DOHH2 (cell line): ENCODE measurements at regions not wholly inside any gene's neighbourhood (a gene's known extent, or its start where the extent isn't known, plus 50 kb on each side); places are given as distances from the start of the nearest gene placed in this dataset.

Experiments used
- H3F3A ChIP-seq: fragments of 200-600 bp; sonication (generic), shearing (Covaris generic); 2 replicates; pipeline ENCODE4 v1.6.0; 2016; ENCODE audit warnings: antibody characterized with exemption, mild to moderate bottlenecking; ENCODE audit not compliant: control insufficient read depth, insufficient read depth
- H3K27ac ChIP-seq: fragments of 200-600 bp; sonication (generic); 2 replicates; pipeline ENCODE4 v1.5.1; 2014; ENCODE audit warnings: low read depth, mild to moderate bottlenecking, low read length, moderate library complexity
- H3K27me3 ChIP-seq: fragments of 200-600 bp; sonication (generic); 2 replicates; pipeline ENCODE4 v1.6.1; 2014; ENCODE audit warnings: mild to moderate bottlenecking, low read length, mixed read lengths; ENCODE audit not compliant: control insufficient read depth
- H3K36me3 ChIP-seq: fragments of 200-600 bp; sonication (generic); 2 replicates; pipeline ENCODE4 v1.6.1; 2014; ENCODE audit warnings: mild to moderate bottlenecking, low read length, moderate library complexity, mixed read lengths; ENCODE audit not compliant: control insufficient read depth
- H3K4me1 ChIP-seq: fragments of 200-600 bp; sonication (generic); 2 replicates; pipeline ENCODE4 v1.6.1; 2014; ENCODE audit warnings: mild to moderate bottlenecking, low read length, mixed read lengths; ENCODE audit not compliant: control insufficient read depth
- H3K4me2 ChIP-seq: fragments of 200-600 bp; sonication (generic); 2 replicates; pipeline ENCODE4 v1.6.0; 2014; ENCODE audit warnings: mild to moderate bottlenecking, low read length, moderate library complexity
- H3K4me3 ChIP-seq: fragments of 200-600 bp; sonication (generic); 2 replicates; pipeline ENCODE4 v1.5.1; 2014; ENCODE audit warnings: mild to moderate bottlenecking, low read length, mixed read lengths
- H3K79me2 ChIP-seq: fragments of 200-600 bp; sonication (generic); 2 replicates; pipeline ENCODE4 v1.6.1; 2014; ENCODE audit warnings: mild to moderate bottlenecking, low read length, mixed read lengths; ENCODE audit not compliant: control insufficient read depth
- H3K9me2 ChIP-seq: fragments of 200-600 bp; sonication (generic); replicated peaks from 2 replicates; pipeline ENCODE4 v1.6.1; 2014; ENCODE audit warnings: mild to moderate bottlenecking, low read length, mixed read lengths; ENCODE audit not compliant: control insufficient read depth
- H3K9me3 ChIP-seq: fragments of 200-600 bp; sonication (generic); 2 replicates; pipeline ENCODE4 v1.6.1; 2014; ENCODE audit warnings: antibody characterized with exemption, low read length, mixed read lengths; ENCODE audit not compliant: control insufficient read depth, insufficient read depth
- H4K20me1 ChIP-seq: fragments of 200-600 bp; sonication (generic); 2 replicates; pipeline ENCODE4 v1.6.0; 2014; ENCODE audit warnings: low read depth, mild to moderate bottlenecking, antibody characterized with exemption, low read length, moderate library complexity; ENCODE audit not compliant: control insufficient read depth, insufficient read depth
- EZH2phosphoT487 ChIP-seq: fragments of 200-600 bp; sonication (generic); IDR thresholded peaks from 2 replicates; pipeline ENCODE4 v1.6.1; 2017; ENCODE audit warnings: borderline replicate concordance, mild to moderate bottlenecking, antibody characterized with exemption, low read length, moderate library complexity, mixed read lengths
- TF ChIP-seq, protein P1 (sequence below): fragments of 200-600 bp; sonication (generic); IDR thresholded peaks from one replicate; pipeline ENCODE4 v1.5.1; 2014; ENCODE audit warnings: antibody characterized with exemption, mild to moderate bottlenecking, low read depth, low read length; ENCODE audit not compliant: poor library complexity, severe bottlenecking

DNA sequence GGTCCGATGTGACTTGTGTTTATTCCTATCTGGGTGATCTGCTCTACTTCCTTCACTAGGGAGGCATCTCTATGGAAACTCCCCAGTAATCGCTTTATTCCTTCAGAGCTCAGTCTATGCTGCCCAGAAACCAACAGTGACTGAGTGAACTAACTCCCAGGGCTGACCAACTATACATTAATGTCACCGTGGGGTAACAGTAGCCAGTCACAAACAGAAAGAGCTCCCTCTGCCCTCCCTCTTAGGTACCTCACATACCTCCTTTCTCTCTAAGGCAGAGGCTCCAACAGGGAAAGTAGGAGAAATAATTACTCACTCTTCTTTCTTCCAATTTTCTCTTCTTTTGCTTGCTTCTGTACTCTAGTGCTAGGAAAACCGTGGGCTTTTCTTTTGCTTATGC, 855.0 kb downstream of the REEP3 start:
- no peak overlapping the region for H3K4me3 ChIP-seq
- H3K9me2 ChIP-seq, result no peaks in the 10 kb centered on the region
- H4K20me1 ChIP-seq, result no peaks in the 10 kb centered on the region
- no peak overlapping the region for H3K27ac ChIP-seq
- no peaks in the 10 kb centered on the region for H3K36me3 ChIP-seq
- no peaks in the 10 kb centered on the region for H3K9me3 ChIP-seq
- H3F3A ChIP-seq, result no peaks in the 10 kb centered on the region
- no peaks in the 10 kb centered on the region for H3K79me2 ChIP-seq
- no peaks in the 10 kb centered on the region for H3K27me3 ChIP-seq
- no peak overlapping the region for H3K4me2 ChIP-seq
- TF ChIP-seq, protein P1, sequence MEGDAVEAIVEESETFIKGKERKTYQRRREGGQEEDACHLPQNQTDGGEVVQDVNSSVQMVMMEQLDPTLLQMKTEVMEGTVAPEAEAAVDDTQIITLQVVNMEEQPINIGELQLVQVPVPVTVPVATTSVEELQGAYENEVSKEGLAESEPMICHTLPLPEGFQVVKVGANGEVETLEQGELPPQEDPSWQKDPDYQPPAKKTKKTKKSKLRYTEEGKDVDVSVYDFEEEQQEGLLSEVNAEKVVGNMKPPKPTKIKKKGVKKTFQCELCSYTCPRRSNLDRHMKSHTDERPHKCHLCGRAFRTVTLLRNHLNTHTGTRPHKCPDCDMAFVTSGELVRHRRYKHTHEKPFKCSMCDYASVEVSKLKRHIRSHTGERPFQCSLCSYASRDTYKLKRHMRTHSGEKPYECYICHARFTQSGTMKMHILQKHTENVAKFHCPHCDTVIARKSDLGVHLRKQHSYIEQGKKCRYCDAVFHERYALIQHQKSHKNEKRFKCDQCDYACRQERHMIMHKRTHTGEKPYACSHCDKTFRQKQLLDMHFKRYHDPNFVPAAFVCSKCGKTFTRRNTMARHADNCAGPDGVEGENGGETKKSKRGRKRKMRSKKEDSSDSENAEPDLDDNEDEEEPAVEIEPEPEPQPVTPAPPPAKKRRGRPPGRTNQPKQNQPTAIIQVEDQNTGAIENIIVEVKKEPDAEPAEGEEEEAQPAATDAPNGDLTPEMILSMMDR, result no peak
- TF ChIP-seq EZH2phosphoT487, result no peak
- no peaks in the 10 kb centered on the region for H3K4me1 ChIP-seq

DNA sequence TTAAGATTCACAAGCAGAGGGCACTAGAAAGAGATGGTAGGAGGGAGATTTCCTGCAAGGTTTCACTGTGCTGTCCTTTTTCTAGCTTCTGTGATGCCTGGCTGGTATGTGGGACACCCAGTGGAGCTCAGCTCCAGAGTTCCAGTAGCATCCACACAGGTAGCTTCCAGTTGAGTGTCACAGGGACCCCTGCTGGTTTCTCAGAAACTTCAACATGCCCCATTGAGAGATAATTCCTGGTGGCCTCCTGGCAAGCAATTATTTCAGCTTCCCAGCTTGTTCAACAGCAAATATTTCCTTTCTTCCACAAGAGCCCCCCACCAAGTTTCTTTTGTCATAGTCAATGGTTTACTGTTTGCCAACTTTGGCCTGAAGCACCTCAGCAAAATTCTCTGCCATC, 858.7 kb downstream of the REEP3 start:
- Histone ChIP-seq H3F3A (no peaks in the 10 kb centered on the region), H4K20me1 (no peaks in the 10 kb centered on the region), H3K4me3 (no peak overlapping the region), H3K4me2 (no peak overlapping the region), H3K9me3 (no peaks in the 10 kb centered on the region), H3K79me2 (no peaks in the 10 kb centered on the region), H3K36me3 (no peaks in the 10 kb centered on the region), H3K27me3 (no peaks in the 10 kb centered on the region), H3K9me2 (no peaks in the 10 kb centered on the region), H3K4me1 (no peaks in the 10 kb centered on the region), H3K27ac (no peak overlapping the region)
- TF ChIP-seq EZH2phosphoT487, result no peak
- TF ChIP-seq, protein P1, result no peak

DNA sequence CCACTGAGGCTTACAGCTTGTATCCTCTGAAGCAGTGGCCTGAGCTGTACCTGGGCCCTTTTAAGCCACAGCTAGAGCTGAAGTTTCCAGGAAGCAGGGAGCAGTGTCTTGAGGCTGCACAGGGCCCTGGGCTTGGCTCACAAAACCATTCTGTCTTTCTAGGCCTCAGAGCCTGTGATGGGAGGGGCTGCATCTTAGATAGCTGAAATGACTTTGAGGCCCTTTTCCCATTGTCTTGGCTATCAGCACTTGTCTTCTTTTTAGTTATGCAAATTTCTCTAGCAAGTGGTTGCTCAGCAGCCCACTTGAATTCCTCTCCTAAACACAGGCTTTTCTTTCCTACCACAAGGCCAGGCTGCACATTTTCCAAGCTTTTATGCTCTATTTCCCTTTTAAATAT, 864.2 kb downstream of the REEP3 start:
- Histone ChIP-seq H3K9me2 (no peaks in the 10 kb centered on the region), H3K4me2 (no peak overlapping the region), H3F3A (no peaks in the 10 kb centered on the region), H3K4me3 (no peak overlapping the region), H3K79me2 (no peaks in the 10 kb centered on the region), H3K9me3 (no peaks in the 10 kb centered on the region), H3K27me3 (no peaks in the 10 kb centered on the region), H3K27ac (no peak overlapping the region), H4K20me1 (no peaks in the 10 kb centered on the region), H3K36me3 (no peaks in the 10 kb centered on the region), H3K4me1 (no peaks in the 10 kb centered on the region)
- TF ChIP-seq, protein P1, result no peak
- TF ChIP-seq EZH2phosphoT487, result no peak

DNA sequence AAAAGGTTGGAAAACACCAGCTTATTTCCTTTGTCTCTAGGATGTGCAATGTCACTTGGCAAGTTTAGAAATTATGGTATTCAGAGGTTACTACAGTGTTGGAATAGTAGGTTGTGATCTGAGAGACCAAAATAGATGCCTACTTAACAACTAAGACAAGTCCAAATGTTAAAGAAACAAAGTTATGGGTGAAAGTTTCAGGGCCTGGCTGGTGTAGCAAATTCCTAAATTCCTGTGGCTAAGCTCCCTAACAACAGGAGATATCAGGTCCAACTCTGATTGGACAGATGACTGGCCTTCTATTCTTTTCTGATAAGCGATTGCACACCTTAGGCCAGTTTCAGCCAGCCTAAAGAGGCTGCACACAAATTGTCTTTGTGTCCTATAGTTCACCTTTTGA, 873.5 kb downstream of the REEP3 start:
- no peaks in the 10 kb centered on the region for H3K9me2 ChIP-seq
- no peak overlapping the region for H3K4me2 ChIP-seq
- H4K20me1 ChIP-seq, result no peaks in the 10 kb centered on the region

More for the DNA sequence above, 873.5 kb downstream of the REEP3 start:
- no peaks in the 10 kb centered on the region for H3K9me3 ChIP-seq
- H3K36me3 ChIP-seq, result no peaks in the 10 kb centered on the region
- no peak overlapping the region for H3K4me3 ChIP-seq
- no peak for TF ChIP-seq EZH2phosphoT487
- TF ChIP-seq, protein P1, result no peak
- no peaks in the 10 kb centered on the region for H3F3A ChIP-seq
- H3K4me1 ChIP-seq, result no peaks in the 10 kb centered on the region
- H3K79me2 ChIP-seq, result no peaks in the 10 kb centered on the region
- no peak overlapping the region for H3K27ac ChIP-seq
- no peaks in the 10 kb centered on the region for H3K27me3 ChIP-seq
